H9 (cell line): ENCODE measurements at regions not wholly inside any gene's neighbourhood (a gene's known extent, or its start where the extent isn't known, plus 50 kb on each side); places are given as distances from the start of the nearest gene placed in this dataset.

Experiments used
- DNase-seq: peaks from one replicate; pipeline ENCODE4 v3.0.0-alpha.2; 2017
- H2AFZ ChIP-seq: one replicate; pipeline ENCODE4 v1.6.1; 2013; ENCODE audit warnings: mild to moderate bottlenecking, low read length, control low read depth, moderate library complexity
- H2AK5ac ChIP-seq: 2 replicates; pipeline ENCODE4 v1.6.1; 2013; ENCODE audit warnings: low read length, control low read depth, mixed read lengths; ENCODE audit not compliant: insufficient read length
- H2BK120ac ChIP-seq: one replicate; pipeline ENCODE4 v1.6.1; 2013; ENCODE audit warnings: low read depth, mild to moderate bottlenecking, low read length, control low read depth, inconsistent platforms; ENCODE audit not compliant: poor library complexity, severe bottlenecking
- H2BK12ac ChIP-seq: 2 replicates; pipeline ENCODE4 v1.6.1; 2013; ENCODE audit warnings: low read length, control low read depth, mixed read lengths, low read depth; ENCODE audit not compliant: insufficient read length
- H2BK15ac ChIP-seq: 2 replicates; pipeline ENCODE4 v1.6.1; 2013; ENCODE audit warnings: low read depth, low read length, control low read depth
- H2BK20ac ChIP-seq: one replicate; pipeline ENCODE4 v1.6.1; 2013; ENCODE audit warnings: low read depth, mild to moderate bottlenecking, low read length, control low read depth, inconsistent platforms; ENCODE audit not compliant: poor library complexity, severe bottlenecking
- H2BK5ac ChIP-seq: 2 replicates; pipeline ENCODE4 v1.6.1; 2013; ENCODE audit warnings: low read length, control low read depth, mixed read lengths; ENCODE audit not compliant: insufficient read length
- H3K14ac ChIP-seq: 2 replicates; pipeline ENCODE4 v1.6.1; 2013; ENCODE audit warnings: low read length, control low read depth; ENCODE audit not compliant: insufficient read depth
- H3K18ac ChIP-seq: 2 replicates; pipeline ENCODE4 v1.6.1; 2013; ENCODE audit warnings: low read depth, mild to moderate bottlenecking, mixed read lengths, low read length, control low read depth; ENCODE audit not compliant: insufficient read length
- H3K23ac ChIP-seq: 2 replicates; pipeline ENCODE4 v1.6.1; 2013; ENCODE audit warnings: low read length, control low read depth, mixed read lengths, low read depth; ENCODE audit not compliant: insufficient read length
- H3K23me2 ChIP-seq: 2 replicates; pipeline ENCODE4 v1.6.1; 2013; ENCODE audit warnings: low read depth, mild to moderate bottlenecking, mixed read lengths, low read length, control low read depth; ENCODE audit not compliant: insufficient read length, poor library complexity, severe bottlenecking
- H3K27ac ChIP-seq: 2 replicates; pipeline ENCODE4 v1.5.1; 2013; ENCODE audit warnings: low read length, control low read depth, mixed read lengths, low read depth; ENCODE audit not compliant: insufficient read length
- H3K27me3 ChIP-seq: 2 replicates; pipeline ENCODE4 v1.6.1; 2013; ENCODE audit warnings: low read length, control low read depth, inconsistent platforms; ENCODE audit not compliant: insufficient read depth
- H3K4ac ChIP-seq: 2 replicates; pipeline ENCODE4 v1.6.1; 2013; ENCODE audit warnings: low read depth, mild to moderate bottlenecking, control low read depth, inconsistent platforms, low read length, moderate library complexity
- H3K4me1 ChIP-seq: 2 replicates; pipeline ENCODE4 v1.6.1; 2013; ENCODE audit warnings: low read length, control low read depth, inconsistent platforms; ENCODE audit not compliant: insufficient read depth
- H3K4me2 ChIP-seq: 2 replicates; pipeline ENCODE4 v1.6.1; 2013; ENCODE audit warnings: low read length, control low read depth, mixed read lengths; ENCODE audit not compliant: insufficient read length, insufficient read depth
- H3K56ac ChIP-seq: 2 replicates; pipeline ENCODE4 v1.6.1; 2013; ENCODE audit warnings: low read depth, mild to moderate bottlenecking, mixed read lengths, low read length, control low read depth; ENCODE audit not compliant: insufficient read length
- H3K79me1 ChIP-seq: 2 replicates; pipeline ENCODE4 v1.6.1; 2013; ENCODE audit warnings: low read depth, mild to moderate bottlenecking, moderate library complexity, low read length, control low read depth, inconsistent platforms; ENCODE audit not compliant: insufficient read depth, poor library complexity, severe bottlenecking
- H3K79me2 ChIP-seq: 2 replicates; pipeline ENCODE4 v1.6.1; 2013; ENCODE audit warnings: low read length, control low read depth, inconsistent platforms; ENCODE audit not compliant: insufficient read depth
- H3K9ac ChIP-seq: 2 replicates; pipeline ENCODE4 v1.6.1; 2013; ENCODE audit warnings: low read length, control low read depth, mixed read lengths; ENCODE audit not compliant: insufficient read length; ENCODE audit errors: extremely low read depth
- H3K9me3 ChIP-seq: one replicate; pipeline ENCODE4 v1.6.1; 2013; ENCODE audit warnings: low read depth, low read length, inconsistent platforms; ENCODE audit not compliant: control insufficient read depth
- H3T11ph ChIP-seq: one replicate; pipeline ENCODE4 v1.6.1; 2013; ENCODE audit warnings: mild to moderate bottlenecking, low read length, control low read depth, inconsistent platforms
- H4K20me1 ChIP-seq: one replicate; pipeline ENCODE4 v1.6.1; 2013; ENCODE audit not compliant: control insufficient read depth, insufficient read length, insufficient read depth
- H4K5ac ChIP-seq: 2 replicates; pipeline ENCODE4 v1.6.1; 2013; ENCODE audit warnings: low read depth, mild to moderate bottlenecking, mixed read lengths, low read length, control low read depth; ENCODE audit not compliant: insufficient read length
- H4K8ac ChIP-seq: replicated peaks from 2 replicates; pipeline ENCODE4 v1.6.1; 2013; ENCODE audit warnings: low read length, control low read depth, mixed read lengths, low read depth; ENCODE audit not compliant: insufficient read length
- H4K91ac ChIP-seq: 2 replicates; pipeline ENCODE4 v1.6.1; 2013; ENCODE audit warnings: low read depth, mild to moderate bottlenecking, moderate library complexity, mixed read lengths, low read length, control low read depth; ENCODE audit not compliant: insufficient read length
- H3K27ac Mint-ChIP-seq, 3 experiments: 2 replicates in 2 of 3; 3 replicates in 1 of 3; pipeline ENCODE4 v1.8.0; 2020 to 2021; ENCODE audit warnings: mixed read lengths in 3 of 3, mild to moderate bottlenecking in 1 of 3, moderate library complexity in 1 of 3
- H3K27me3 Mint-ChIP-seq: 2 replicates; pipeline ENCODE4 v1.8.0; 2021; ENCODE audit warnings: low read depth, mild to moderate bottlenecking, moderate library complexity, mixed read lengths
- H3K36me3 Mint-ChIP-seq, 3 experiments: 2 replicates in 2 of 3; 3 replicates in 1 of 3; pipeline ENCODE4 v1.8.0; 2020 to 2021; ENCODE audit warnings: low read depth in 3 of 3, mixed read lengths in 3 of 3; ENCODE audit not compliant: insufficient read depth in 1 of 3
- H3K4me1 Mint-ChIP-seq, 2 experiments: 2 replicates each; pipeline ENCODE4 v1.8.0; 2020; ENCODE audit warnings: mixed read lengths in 2 of 2
- H3K4me3 Mint-ChIP-seq, 2 experiments: 2 replicates in 1 of 2; 3 replicates in 1 of 2; pipeline ENCODE4 v1.8.0; 2020 to 2021; ENCODE audit warnings: mild to moderate bottlenecking in 2 of 2, mixed read lengths in 2 of 2, moderate library complexity in 1 of 2
- H3K9me3 Mint-ChIP-seq, 2 experiments: 2 replicates in 1 of 2; 3 replicates in 1 of 2; pipeline ENCODE4 v1.8.0; 2020; ENCODE audit warnings: mild to moderate bottlenecking in 2 of 2, mixed read lengths in 2 of 2, moderate library complexity in 1 of 2
- WGBS: extraction: QIAGEN DNeasy Blood & Tissue Kit; methylation state at CpG from one replicate; pipeline ENCODE4 v1.1.7; 2013; ENCODE audit warnings: missing lambda C conversion rate, low lambda C conversion rate, mixed read lengths; ENCODE audit not compliant: insufficient read length; ENCODE audit errors: extremely low coverage; 5-methylcytosine and 5-hydroxymethylcytosine counted together
- TF ChIP-seq, protein P1 (sequence below): fragments of 200-600 bp; sonication (generic); conservative IDR thresholded peaks from 3 replicates; pipeline ENCODE4 v1.8.0; 2021; ENCODE audit warnings: antibody characterized with exemption, mild to moderate bottlenecking

DNA sequence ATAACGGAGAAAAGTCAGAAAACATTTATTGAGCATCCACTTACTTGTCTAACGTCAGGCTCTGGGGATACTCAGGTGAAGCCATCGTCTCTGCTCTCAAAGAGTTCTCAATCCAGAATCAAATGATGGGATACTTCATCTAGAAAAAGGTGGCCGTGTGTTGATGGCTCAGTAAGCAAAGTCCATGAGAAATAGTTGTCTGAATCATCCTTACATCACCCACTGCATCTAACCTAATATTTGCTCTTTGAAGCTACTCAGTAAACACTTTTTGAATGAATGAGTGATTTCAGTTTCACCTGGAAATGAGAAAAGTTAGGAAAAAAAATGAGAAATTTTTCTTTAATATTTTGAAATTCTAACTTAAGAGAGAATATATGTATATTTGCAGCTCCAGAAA, 155.3 kb upstream of the PKN2 start:
- Histone ChIP-seq H3K27ac (no peak overlapping the region), H4K8ac (no peak overlapping the region), H3K23ac (no peak overlapping the region), H3K23me2 (no peaks in the 10 kb centered on the region), H3K4me2 (no peak overlapping the region), H2BK12ac (no peak overlapping the region), H4K91ac (no peak overlapping the region), H3K9ac (no peak overlapping the region), H3K18ac (no peak overlapping the region), H3K27me3 (no peaks in the 10 kb centered on the region), H3K9me3 (no peaks in the 10 kb centered on the region), H2AK5ac (no peak overlapping the region), H3K4ac (no peak overlapping the region), H2BK5ac (no peak overlapping the region), H2BK120ac (no peak overlapping the region), H4K20me1 (no peaks in the 10 kb centered on the region), H3T11ph (no peak overlapping the region), H3K14ac (no peak overlapping the region), H3K4me1 (peaks cover 2% of the 10 kb centered on the region; the same call in 1 of the 2 replicates), H2AFZ (no peak overlapping the region), H3K79me1 (no peaks in the 10 kb centered on the region), H2BK20ac (no peak overlapping the region), H3K79me2 (no peaks in the 10 kb centered on the region), H4K5ac (no peak overlapping the region), H3K56ac (no peak overlapping the region), H2BK15ac (no peak overlapping the region)
- Mint-ChIP-seq H3K36me3 (no peaks in the 10 kb centered on the region), H3K27ac (no peak overlapping the region), H3K27me3 (no peaks in the 10 kb centered on the region), H3K4me1 (peaks cover 3% of the 10 kb centered on the region in 2 experiments; a peak in 2 of 4 replicates), H3K9me3 (no peaks in the 10 kb centered on the region), H3K4me3 (no peak overlapping the region)
- no CpG with 5 or more reads among the region's 4 CpGs for WGBS
- TF ChIP-seq, protein P1, sequence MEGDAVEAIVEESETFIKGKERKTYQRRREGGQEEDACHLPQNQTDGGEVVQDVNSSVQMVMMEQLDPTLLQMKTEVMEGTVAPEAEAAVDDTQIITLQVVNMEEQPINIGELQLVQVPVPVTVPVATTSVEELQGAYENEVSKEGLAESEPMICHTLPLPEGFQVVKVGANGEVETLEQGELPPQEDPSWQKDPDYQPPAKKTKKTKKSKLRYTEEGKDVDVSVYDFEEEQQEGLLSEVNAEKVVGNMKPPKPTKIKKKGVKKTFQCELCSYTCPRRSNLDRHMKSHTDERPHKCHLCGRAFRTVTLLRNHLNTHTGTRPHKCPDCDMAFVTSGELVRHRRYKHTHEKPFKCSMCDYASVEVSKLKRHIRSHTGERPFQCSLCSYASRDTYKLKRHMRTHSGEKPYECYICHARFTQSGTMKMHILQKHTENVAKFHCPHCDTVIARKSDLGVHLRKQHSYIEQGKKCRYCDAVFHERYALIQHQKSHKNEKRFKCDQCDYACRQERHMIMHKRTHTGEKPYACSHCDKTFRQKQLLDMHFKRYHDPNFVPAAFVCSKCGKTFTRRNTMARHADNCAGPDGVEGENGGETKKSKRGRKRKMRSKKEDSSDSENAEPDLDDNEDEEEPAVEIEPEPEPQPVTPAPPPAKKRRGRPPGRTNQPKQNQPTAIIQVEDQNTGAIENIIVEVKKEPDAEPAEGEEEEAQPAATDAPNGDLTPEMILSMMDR = no peak
- no peak for DNase-seq
